Duodenal mucosa (tissue), 2 donors: ENCODE measurements at regions not wholly inside any gene's neighbourhood (a gene's known extent, or its start where the extent isn't known, plus 50 kb on each side); places are given as distances from the start of the nearest gene placed in this dataset.
"Not testable (repeated sequence)": the region's sequence is repeated elsewhere in the genome, so short reads cannot be mapped to it uniquely, and the experiment has no call there.

Experiments used
- H3K27ac ChIP-seq: one replicate; pipeline ENCODE4 v1.7.0; 2013; ENCODE audit warnings: low read depth, low read length
- H3K27me3 ChIP-seq, 2 donors: one replicate each; pipeline ENCODE4 v1.7.0; 2013; ENCODE audit warnings: low read length in 2 of 2, control low read depth in 1 of 2; ENCODE audit not compliant: insufficient read depth in 2 of 2, control insufficient read depth in 1 of 2
- H3K36me3 ChIP-seq, 2 donors: one replicate each; pipeline ENCODE4 v1.7.0; 2013; ENCODE audit warnings: low read length in 2 of 2, control low read depth in 1 of 2; ENCODE audit not compliant: insufficient read depth in 2 of 2, control insufficient read depth in 1 of 2
- H3K4me1 ChIP-seq, 2 donors: one replicate each; pipeline ENCODE4 v1.7.0; 2013; ENCODE audit warnings: low read length in 2 of 2, control low read depth in 1 of 2; ENCODE audit not compliant: insufficient read depth in 2 of 2, control insufficient read depth in 1 of 2
- H3K4me3 ChIP-seq, 2 donors: one replicate each; pipeline ENCODE4 v1.7.0; 2013; ENCODE audit warnings: low read length in 2 of 2, low read depth in 1 of 2
- H3K9ac ChIP-seq, 2 donors: one replicate each; pipeline ENCODE4 v1.7.0; 2013; ENCODE audit warnings: low read length in 2 of 2, low read depth in 1 of 2
- H3K9me3 ChIP-seq, 2 donors: one replicate each; pipeline ENCODE4 v1.7.0; 2013; ENCODE audit warnings: low read length in 2 of 2, control low read depth in 1 of 2; ENCODE audit not compliant: control insufficient read depth in 1 of 2

DNA sequence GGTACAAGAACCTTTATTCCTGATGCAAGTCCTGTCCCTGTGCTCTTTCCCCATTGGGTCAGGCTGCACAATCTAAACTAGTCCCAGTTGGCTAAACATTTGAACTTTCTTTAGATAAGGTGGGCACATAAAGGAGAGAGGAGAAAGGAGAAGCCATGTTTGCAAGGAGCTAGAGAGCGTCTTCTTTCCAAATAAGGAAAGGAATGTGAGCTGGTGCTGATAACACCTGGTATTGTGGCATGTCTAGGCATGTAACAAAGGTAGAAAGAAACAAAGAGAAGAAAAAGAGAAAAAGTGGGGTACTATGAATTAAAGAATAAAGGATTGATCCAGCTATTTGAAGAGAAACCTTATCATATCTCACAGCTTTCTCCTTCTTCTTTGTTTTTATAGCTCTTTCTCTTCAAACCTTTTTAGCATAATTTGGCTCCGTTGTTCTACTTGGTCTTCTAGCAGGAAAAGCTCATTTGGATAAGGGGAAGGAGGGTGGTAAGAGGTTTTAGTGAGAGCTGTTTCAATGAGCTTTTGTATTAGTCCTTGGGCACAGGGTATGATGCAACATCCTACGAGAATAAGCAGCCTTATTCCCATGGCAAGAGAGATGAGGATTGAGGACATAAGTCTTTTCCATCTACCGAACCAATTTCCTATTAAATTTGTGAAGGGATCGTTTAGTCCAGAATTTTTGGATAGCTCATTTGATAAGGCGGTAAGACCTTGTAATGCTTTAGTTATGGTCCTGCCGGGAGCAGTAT, 415.5 kb upstream of the MAN1A1 start:
- Histone ChIP-seq H3K36me3 (no peaks in the 10 kb centered on the region), H3K27ac (no peak overlapping the region), H3K9me3 (no peaks in the 10 kb centered on the region), H3K9ac (no peak overlapping the region), H3K4me1 (no peaks in the 10 kb centered on the region), H3K4me3 (no peak overlapping the region), H3K27me3 (no peaks in the 10 kb centered on the region)

GRCh38 chr6:119760046-119760445, 410.5 kb upstream of the MAN1A1 start:
- H3K4me3 ChIP-seq, result no peak overlapping the region
- no peak overlapping the region for H3K9ac ChIP-seq
- no peaks in the 10 kb centered on the region for H3K4me1 ChIP-seq
- H3K27me3 ChIP-seq, result no peaks in the 10 kb centered on the region
- H3K36me3 ChIP-seq, result no peaks in the 10 kb centered on the region
- no peaks in the 10 kb centered on the region for H3K9me3 ChIP-seq
- no peak overlapping the region for H3K27ac ChIP-seq

DNA sequence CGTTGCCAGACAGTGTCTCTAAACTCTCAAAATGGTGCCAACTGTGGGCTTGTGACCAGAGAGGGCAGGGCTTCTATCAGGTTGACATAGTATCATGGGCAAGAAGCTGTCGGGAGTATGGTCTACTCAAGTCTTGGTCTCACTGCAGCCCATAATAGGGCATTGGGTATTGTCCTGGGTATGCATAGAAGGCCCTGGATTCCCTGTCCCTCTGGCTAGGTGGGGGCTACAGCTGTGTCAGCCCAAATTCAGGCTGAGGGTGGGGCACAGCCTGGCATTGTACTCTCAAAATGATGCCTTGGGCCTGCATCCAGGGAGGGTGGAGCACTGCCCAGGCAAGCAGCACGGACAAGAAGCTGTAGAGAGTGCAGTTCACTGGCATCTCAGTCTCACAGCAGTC, 408.8 kb upstream of the MAN1A1 start:
- Histone ChIP-seq H3K27ac (no peak overlapping the region), H3K4me3 (no peak overlapping the region), H3K27me3 (no peaks in the 10 kb centered on the region), H3K4me1 (no peaks in the 10 kb centered on the region), H3K9me3 (no peaks in the 10 kb centered on the region), H3K9ac (no peak overlapping the region), H3K36me3 (no peaks in the 10 kb centered on the region)

GRCh38 chr6:119757467-119757866, 407.9 kb upstream of the MAN1A1 start:
- no peaks in the 10 kb centered on the region for H3K27me3 ChIP-seq
- H3K4me3 ChIP-seq, result no peak overlapping the region
- no peaks in the 10 kb centered on the region for H3K4me1 ChIP-seq
- no peaks in the 10 kb centered on the region for H3K9me3 ChIP-seq
- H3K27ac ChIP-seq, result no peak overlapping the region
- no peaks in the 10 kb centered on the region for H3K36me3 ChIP-seq
- H3K9ac ChIP-seq, result no peak overlapping the region

DNA sequence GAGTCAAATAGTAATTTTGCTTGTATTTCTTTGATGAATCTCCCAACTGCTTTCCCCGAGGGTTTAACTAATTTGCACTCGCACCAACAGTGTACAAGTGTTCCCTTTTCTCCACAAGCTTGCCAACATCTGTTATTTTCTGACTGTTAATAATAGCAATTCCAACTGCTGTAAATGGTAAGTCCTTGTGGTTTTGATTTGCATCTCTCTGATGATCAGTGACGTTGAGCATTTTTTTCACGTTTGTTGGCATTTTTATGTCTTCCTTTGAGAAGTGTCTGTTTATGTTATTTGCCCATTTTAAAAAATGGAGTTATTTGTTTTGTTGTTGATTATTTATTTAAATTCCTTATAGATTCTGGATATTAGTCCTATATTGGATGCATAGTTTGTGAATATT, 399.8 kb upstream of the MAN1A1 start:
- no peak overlapping the region for H3K9ac ChIP-seq
- H3K36me3 ChIP-seq, result no peaks in the 10 kb centered on the region
- H3K4me1 ChIP-seq, result no peaks in the 10 kb centered on the region
- H3K4me3 ChIP-seq, result no peak overlapping the region
- no peaks in the 10 kb centered on the region for H3K27me3 ChIP-seq
- H3K9me3 ChIP-seq, result no peaks in the 10 kb centered on the region
- H3K27ac ChIP-seq, result no peak overlapping the region

- H3K36me3 ChIP-seq, H3K4me3 ChIP-seq, H3K9ac ChIP-seq, H3K4me1 ChIP-seq, H3K27ac ChIP-seq, H3K9me3 ChIP-seq, H3K27me3 ChIP-seq: not testable (repeated sequence)
Observed at GRCh38 chr6:119748535-119748934, 399.0 kb upstream of the MAN1A1 start.

DNA sequence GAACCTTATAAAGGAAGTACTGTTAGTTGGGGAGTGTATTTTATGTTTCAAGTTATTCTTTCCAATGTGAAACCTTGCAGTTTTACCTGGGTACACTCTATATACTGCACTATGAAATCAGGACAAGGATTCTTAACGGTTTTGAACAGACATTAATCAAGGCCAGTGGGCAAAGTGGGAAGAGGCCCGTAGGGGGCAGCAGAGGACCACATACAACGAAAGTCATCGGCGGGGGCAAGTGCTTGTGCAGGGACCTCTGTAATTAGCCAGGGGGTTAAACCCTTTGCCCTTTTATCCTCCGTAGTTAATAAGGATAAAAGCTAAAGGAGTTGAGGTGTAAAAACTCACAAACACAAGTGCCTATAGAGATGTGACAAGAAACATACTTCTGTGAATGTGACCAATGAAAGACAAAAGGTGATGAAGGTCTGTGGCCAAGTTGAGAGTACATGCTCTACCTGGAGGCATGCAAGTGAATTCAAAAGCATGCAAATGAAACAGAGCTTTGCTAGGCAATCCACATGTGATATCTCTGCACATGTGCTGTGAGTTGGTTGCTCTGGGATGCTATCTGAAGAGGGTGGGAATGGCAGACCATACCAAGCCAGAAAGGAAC, 392.7 kb upstream of the MAN1A1 start:
- H3K27ac ChIP-seq, result no peak overlapping the region
- no peak overlapping the region for H3K9ac ChIP-seq
- no peaks in the 10 kb centered on the region for H3K27me3 ChIP-seq
- H3K4me3 ChIP-seq, result no peak overlapping the region
- no peaks in the 10 kb centered on the region for H3K9me3 ChIP-seq
- H3K36me3 ChIP-seq, result no peaks in the 10 kb centered on the region
- H3K4me1 ChIP-seq, result no peaks in the 10 kb centered on the region

- Histone ChIP-seq H3K9ac (no peak overlapping the region), H3K4me1 (peaks cover 0 to 3% of the 10 kb centered on the region in 2 donors), H3K4me3 (no peak overlapping the region), H3K36me3 (no peaks in the 10 kb centered on the region), H3K27me3 (no peaks in the 10 kb centered on the region), H3K9me3 (no peaks in the 10 kb centered on the region), H3K27ac (no peak overlapping the region)
Observed at GRCh38 chr6:119739769-119740168, 390.2 kb upstream of the MAN1A1 start.

DNA sequence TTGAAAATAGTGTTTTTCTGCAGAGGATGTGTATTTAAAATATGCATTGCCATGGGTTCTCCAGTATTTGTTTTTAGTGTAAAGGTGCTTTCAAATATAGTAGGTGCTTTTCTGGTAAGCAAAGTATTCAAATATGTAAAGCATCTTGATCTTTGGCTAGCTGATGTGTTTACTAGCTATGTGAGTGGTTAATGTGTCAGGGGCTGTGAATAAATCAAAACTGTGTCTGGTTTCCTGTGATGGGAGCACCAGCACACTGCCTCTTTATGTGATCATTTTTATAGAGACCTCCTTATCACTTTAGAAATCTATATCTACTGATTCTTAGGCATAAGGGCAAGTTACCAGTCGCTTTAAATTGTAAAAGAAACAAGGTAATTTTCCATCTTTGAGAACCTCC, 388.9 kb upstream of the MAN1A1 start:
- H3K36me3 ChIP-seq, result no peaks in the 10 kb centered on the region
- H3K4me3 ChIP-seq, result no peak overlapping the region
- H3K27ac ChIP-seq, result no peak overlapping the region
- no peaks in the 10 kb centered on the region for H3K9me3 ChIP-seq
- H3K4me1 ChIP-seq, result peaks cover 0 to 3% of the 10 kb centered on the region in 2 donors
- H3K9ac ChIP-seq, result no peak overlapping the region
- H3K27me3 ChIP-seq, result no peaks in the 10 kb centered on the region

- Histone ChIP-seq H3K36me3 (no peaks in the 10 kb centered on the region), H3K4me3 (no peak overlapping the region), H3K9me3 (no peaks in the 10 kb centered on the region), H3K27ac (no peak overlapping the region), H3K4me1 (peaks cover 0 to 3% of the 10 kb centered on the region in 2 donors), H3K27me3 (no peaks in the 10 kb centered on the region), H3K9ac (no peak overlapping the region)
Observed at GRCh38 chr6:119736296-119737021, 386.9 kb upstream of the MAN1A1 start.
